ENCODE measurements at regions not wholly inside any gene's neighbourhood (a gene's known extent, or its start where the extent isn't known, plus 50 kb on each side); places are given as distances from the start of the nearest gene placed in this dataset.
A peak's percentile ranks its signal among the peaks of the same experiment; 100 is the strongest.
"Not testable (repeated sequence)": the region's sequence is repeated elsewhere in the genome, so short reads cannot be mapped to it uniquely, and the experiment has no call there.

GRCh38 chr2:156254637-156255067 lies 77.9 kb downstream of the NR4A2 start:
- H3K9me3 Mint-ChIP-seq: peaks cover 16% of the 10 kb centered on the region
- H3K4me1 Mint-ChIP-seq; POLR2A ChIA-PET; ATAC-seq; CTCF ChIA-PET; H3K27me3 Mint-ChIP-seq (ENCODE audit: low read depth): not testable (repeated sequence)
- TF ChIP-seq TEAD1 (CRISPR knock-in tag; IDR thresholded peaks at IDR 0.05) (peak; percentile 13; the same call in 1 of the 2 replicates), USF1 (CRISPR knock-in tag; IDR thresholded peaks at IDR 0.05) (0 out of 2 replicates have a peak, but pooled peaks have one; percentile 18)
- H3K36me3 Mint-ChIP-seq: peaks cover 19% of the 10 kb centered on the region
- DNase-seq (ENCODE audit: low spot score): peak; percentile 43
- peak overlapping the region; percentile 90 for H3K4me3 Mint-ChIP-seq
- H3K27ac Mint-ChIP-seq: peak overlapping the region; percentile 59

- peak overlapping the region; percentile 90 for H3K4me3 Mint-ChIP-seq
- no peaks in the 10 kb centered on the region for H3K27me3 Mint-ChIP-seq (ENCODE audit: low read depth)
- H3K36me3 Mint-ChIP-seq: peaks cover 19% of the 10 kb centered on the region
- POLR2A ChIA-PET: no interaction called here
- peak overlapping the region; percentile 59; the same call in 1 of the 2 replicates for H3K27ac Mint-ChIP-seq
- peaks cover 10% of the 10 kb centered on the region for H3K4me1 Mint-ChIP-seq
- DNase-seq (ENCODE audit: low spot score) (no peak), ATAC-seq (no peak)
- no peak for TF ChIP-seq AR (CRISPR knock-in tag; IDR thresholded peaks at IDR 0.05)
- TF ChIP-seq CREM (CRISPR knock-in tag; IDR thresholded peaks at IDR 0.05): no peak
- no peak for TF ChIP-seq IRF1 (CRISPR knock-in tag; IDR thresholded peaks at IDR 0.05)
- no peak for TF ChIP-seq RORB (CRISPR knock-in tag; IDR thresholded peaks at IDR 0.05)
- TF ChIP-seq FOXJ3 (CRISPR knock-in tag; IDR thresholded peaks at IDR 0.05; ENCODE audit: borderline replicate concordance): no peak
- TF ChIP-seq FOXK1 (CRISPR knock-in tag; IDR thresholded peaks at IDR 0.05): no peak
- no peak for TF ChIP-seq MAX (CRISPR knock-in tag; IDR thresholded peaks at IDR 0.05)
- no peak for TF ChIP-seq STAT6 (CRISPR knock-in tag; conservative IDR thresholded peaks at IDR 0.05; ENCODE audit: low read depth)
- peaks cover 16% of the 10 kb centered on the region for H3K9me3 Mint-ChIP-seq
- CTCF ChIA-PET: no interaction called here
Observed at GRCh38 chr2:156253765-156254164, 78.8 kb downstream of the NR4A2 start.

GRCh38 chr2:156242874-156243273 lies 89.6 kb downstream of the NR4A2 start:
- Mint-ChIP-seq H3K27me3 (ENCODE audit: low read depth) (no peaks in the 10 kb centered on the region), H3K9me3 (peaks cover 3% of the 10 kb centered on the region), H3K36me3 (peaks cover 3% of the 10 kb centered on the region), H3K27ac (no peak overlapping the region), H3K4me3 (no peak overlapping the region), H3K4me1 (no peaks in the 10 kb centered on the region)
- POLR2A ChIA-PET: interaction anchor here (0.7 kb wide), 1 partner anchor 80 kb away, joined by 3 read pairs; no protein-coding TSS in a partner anchor
- ATAC-seq (no peak), DNase-seq (ENCODE audit: low spot score) (no peak)
- CTCF ChIA-PET: no interaction called here
- TF ChIP-seq ZNF121 (CRISPR knock-in tag; IDR thresholded peaks at IDR 0.05): no peak
- no peak for TF ChIP-seq EMX1 (CRISPR knock-in tag; IDR thresholded peaks at IDR 0.05)
- no peak for TF ChIP-seq E2F1 (CRISPR knock-in tag; IDR thresholded peaks at IDR 0.05)
- no peak for TF ChIP-seq NFYB (CRISPR knock-in tag; conservative IDR thresholded peaks at IDR 0.05; ENCODE audit: low read depth)
- TF ChIP-seq MAX (CRISPR knock-in tag; IDR thresholded peaks at IDR 0.05): no peak
- no peak for TF ChIP-seq E2F5 (CRISPR knock-in tag; IDR thresholded peaks at IDR 0.05)
- no peak for TF ChIP-seq GABPB1 (CRISPR knock-in tag; IDR thresholded peaks at IDR 0.05)
- no peak for TF ChIP-seq TCF7 (CRISPR knock-in tag; IDR thresholded peaks at IDR 0.05; ENCODE audit: low read depth)
- TF ChIP-seq ZBTB21 (CRISPR knock-in tag; IDR thresholded peaks at IDR 0.05; ENCODE audit: borderline replicate concordance): no peak
- no peak for TF ChIP-seq ATF2 (CRISPR knock-in tag; IDR thresholded peaks at IDR 0.05; ENCODE audit: borderline replicate concordance, low read depth)
- no peak for TF ChIP-seq SOX15 (CRISPR knock-in tag; IDR thresholded peaks at IDR 0.05)
- no peak for TF ChIP-seq MXD4 (CRISPR knock-in tag; IDR thresholded peaks at IDR 0.05; ENCODE audit: borderline replicate concordance)
- no peak for TF ChIP-seq FOXK1 (CRISPR knock-in tag; IDR thresholded peaks at IDR 0.05)
